SU-DHL-6 (cell line): ENCODE measurements at regions not wholly inside any gene's neighbourhood (a gene's known extent, or its start where the extent isn't known, plus 50 kb on each side); places are given as distances from the start of the nearest gene placed in this dataset.

Source experiments
- EZH2phosphoT487 ChIP-seq: fragments of 200-600 bp; sonication (generic), shearing (Covaris generic); conservative IDR thresholded peaks from 2 replicates; pipeline ENCODE4 v1.6.1; 2018; ENCODE audit warnings: mild to moderate bottlenecking, antibody characterized with exemption, low read length, moderate library complexity, mixed read lengths
- TF ChIP-seq, protein P1 (sequence below): fragments of 200-600 bp; sonication (generic); IDR thresholded peaks from one replicate; pipeline ENCODE4 v1.5.1; 2017; ENCODE audit warnings: antibody characterized with exemption, mild to moderate bottlenecking, low read length, moderate library complexity; ENCODE audit not compliant: insufficient read depth, poor library complexity, severe bottlenecking

DNA sequence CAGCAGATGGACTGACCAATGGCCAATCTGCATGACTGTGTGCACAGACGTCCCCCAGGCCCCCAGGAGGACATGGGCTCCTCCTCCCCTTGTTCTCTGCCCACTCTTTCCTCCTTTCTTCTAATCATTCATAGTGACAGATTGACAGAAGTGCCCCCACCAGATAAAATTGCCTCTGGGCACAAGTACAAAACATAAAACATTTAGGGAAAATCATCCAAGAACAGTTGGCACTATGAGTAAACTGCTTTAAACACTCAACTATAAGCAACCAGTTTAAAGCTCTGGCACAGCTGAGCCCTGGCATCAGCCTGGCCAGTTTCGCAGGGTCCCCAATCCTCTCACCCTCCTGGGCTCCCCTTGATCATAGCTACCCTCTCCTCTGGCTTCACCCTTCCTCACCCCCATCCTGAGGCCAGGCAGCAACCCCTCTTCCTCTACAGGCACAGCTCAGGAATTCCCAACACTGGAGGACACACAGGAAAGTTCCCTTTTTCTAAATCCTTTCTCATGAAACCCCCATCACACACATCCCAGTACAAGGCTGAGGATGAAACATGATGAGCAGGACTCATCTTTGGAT is 232.9 kb downstream of the BUD13 start:
- TF ChIP-seq, protein P1, sequence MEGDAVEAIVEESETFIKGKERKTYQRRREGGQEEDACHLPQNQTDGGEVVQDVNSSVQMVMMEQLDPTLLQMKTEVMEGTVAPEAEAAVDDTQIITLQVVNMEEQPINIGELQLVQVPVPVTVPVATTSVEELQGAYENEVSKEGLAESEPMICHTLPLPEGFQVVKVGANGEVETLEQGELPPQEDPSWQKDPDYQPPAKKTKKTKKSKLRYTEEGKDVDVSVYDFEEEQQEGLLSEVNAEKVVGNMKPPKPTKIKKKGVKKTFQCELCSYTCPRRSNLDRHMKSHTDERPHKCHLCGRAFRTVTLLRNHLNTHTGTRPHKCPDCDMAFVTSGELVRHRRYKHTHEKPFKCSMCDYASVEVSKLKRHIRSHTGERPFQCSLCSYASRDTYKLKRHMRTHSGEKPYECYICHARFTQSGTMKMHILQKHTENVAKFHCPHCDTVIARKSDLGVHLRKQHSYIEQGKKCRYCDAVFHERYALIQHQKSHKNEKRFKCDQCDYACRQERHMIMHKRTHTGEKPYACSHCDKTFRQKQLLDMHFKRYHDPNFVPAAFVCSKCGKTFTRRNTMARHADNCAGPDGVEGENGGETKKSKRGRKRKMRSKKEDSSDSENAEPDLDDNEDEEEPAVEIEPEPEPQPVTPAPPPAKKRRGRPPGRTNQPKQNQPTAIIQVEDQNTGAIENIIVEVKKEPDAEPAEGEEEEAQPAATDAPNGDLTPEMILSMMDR = no peak
- no peak for TF ChIP-seq EZH2phosphoT487
